Activated CD8-positive, alpha-beta T cell treated with anti-CD3 and anti-CD28 coated beads, Interleukin-2, amount 10 ng/mL, durations not matched to agents 7 days and 5 days (primary cell): ENCODE measurements at regions not wholly inside any gene's neighbourhood (a gene's known extent, or its start where the extent isn't known, plus 50 kb on each side); places are given as distances from the start of the nearest gene placed in this dataset.

Source experiments
- ATAC-seq: fragments of 150-1000 bp; cut with Tn5 transposase; one replicate; pipeline ENCODE4 v1.10.0; 2021; ENCODE audit warnings: moderate library complexity
- CTCF ChIA-PET: fragments of 350-600 bp; sonication (Branson Sonifier 250); formaldehyde crosslinking; loops from one replicate; lab custom pipeline; 2021; ENCODE audit warnings: antibody characterized with exemption; lab: Charles Lee
- POLR2A ChIA-PET: fragments of 350-600 bp; sonication (Branson Sonifier 250); formaldehyde crosslinking; loops from one replicate; lab custom pipeline; 2021; ENCODE audit warnings: antibody characterized with exemption; lab: Charles Lee
- DNase-seq: peaks from one replicate; pipeline ENCODE4 v3.0.0-alpha.2; 2020
- H3K27ac Mint-ChIP-seq: one replicate; pipeline ENCODE4 v1.8.0; 2021; ENCODE audit warnings: mild to moderate bottlenecking, mixed read lengths
- H3K27me3 Mint-ChIP-seq: one replicate; pipeline ENCODE4 v1.8.0; 2021; ENCODE audit warnings: low read depth, mixed read lengths
- H3K36me3 Mint-ChIP-seq: one replicate; pipeline ENCODE4 v1.8.0; 2021; ENCODE audit warnings: low read depth, mixed read lengths
- H3K4me1 Mint-ChIP-seq: one replicate; pipeline ENCODE4 v1.8.0; 2021; ENCODE audit warnings: low read depth, mixed read lengths
- H3K4me3 Mint-ChIP-seq: one replicate; pipeline ENCODE4 v1.8.0; 2021; ENCODE audit warnings: mild to moderate bottlenecking, mixed read lengths
- H3K9me3 Mint-ChIP-seq: one replicate; pipeline ENCODE4 v1.8.0; 2022; ENCODE audit warnings: mixed read lengths; ENCODE audit not compliant: insufficient read depth

GRCh38 chr11:112554586-112554985 lies 293.9 kb upstream of the PLET1 start:
- DNase-seq (no peak), ATAC-seq (no peak)
- Mint-ChIP-seq H3K9me3 (no peaks in the 10 kb centered on the region), H3K4me1 (no peaks in the 10 kb centered on the region), H3K27me3 (peaks cover 2% of the 10 kb centered on the region), H3K27ac (no peak overlapping the region), H3K36me3 (no peaks in the 10 kb centered on the region), H3K4me3 (no peak overlapping the region)
- ChIA-PET CTCF (interaction anchor here (0.6 to 3.7 kb wide), 8 partner anchors 9 to 422 kb away, joined by 3 to 24 read pairs (median 8); no protein-coding TSS in a partner anchor), POLR2A (no interaction called here)

- H3K27ac Mint-ChIP-seq = peak overlapping the region; percentile 37
- no peaks in the 10 kb centered on the region for H3K36me3 Mint-ChIP-seq
- H3K27me3 Mint-ChIP-seq = peaks cover 2% of the 10 kb centered on the region
- H3K9me3 Mint-ChIP-seq = no peaks in the 10 kb centered on the region
- no peaks in the 10 kb centered on the region for H3K4me1 Mint-ChIP-seq
- peak; percentile 66 for DNase-seq
- ChIA-PET CTCF (interaction anchor here (0.6 to 3.7 kb wide), 20 partner anchors 8 to 336 kb away, joined by 3 to 24 read pairs (median 4); no protein-coding TSS in a partner anchor), POLR2A (no interaction called here)
- peak; percentile 76 for ATAC-seq
- no peak overlapping the region for H3K4me3 Mint-ChIP-seq
These were observed 295.1 kb upstream of the PLET1 start for GRCh38 chr11:112555491-112556364.

GRCh38 chr11:112558691-112559090 lies 298.0 kb upstream of the PLET1 start:
- DNase-seq (no peak), ATAC-seq (no peak)
- H3K36me3 Mint-ChIP-seq = no peaks in the 10 kb centered on the region
- ChIA-PET CTCF (no interaction called here), POLR2A (no interaction called here)
- no peak overlapping the region for H3K27ac Mint-ChIP-seq
- H3K4me3 Mint-ChIP-seq = no peak overlapping the region
- no peaks in the 10 kb centered on the region for H3K4me1 Mint-ChIP-seq
- no peaks in the 10 kb centered on the region for H3K9me3 Mint-ChIP-seq
- H3K27me3 Mint-ChIP-seq = peaks cover 2% of the 10 kb centered on the region

- no peaks in the 10 kb centered on the region for H3K9me3 Mint-ChIP-seq
- ChIA-PET POLR2A (no interaction called here), CTCF (interaction anchor here (1.2 kb wide), 1 partner anchor 8 kb away, joined by 3 read pairs; no protein-coding TSS in a partner anchor)
- H3K27me3 Mint-ChIP-seq = peaks cover 3% of the 10 kb centered on the region
- no peak overlapping the region for H3K4me3 Mint-ChIP-seq
- no peaks in the 10 kb centered on the region for H3K36me3 Mint-ChIP-seq
- ATAC-seq (no peak), DNase-seq (no peak)
- no peak overlapping the region for H3K27ac Mint-ChIP-seq
- H3K4me1 Mint-ChIP-seq = no peaks in the 10 kb centered on the region
These were observed 303.1 kb upstream of the PLET1 start for GRCh38 chr11:112563808-112564207.

- no peak overlapping the region for H3K4me3 Mint-ChIP-seq
- DNase-seq = no peak
- no peak for ATAC-seq
- no peaks in the 10 kb centered on the region for H3K9me3 Mint-ChIP-seq
- H3K27ac Mint-ChIP-seq = no peak overlapping the region
- POLR2A ChIA-PET = no interaction called here
- CTCF ChIA-PET = interaction anchor here (0.7 to 1.4 kb wide), 3 partner anchors 8 to 762 kb away, joined by 3 to 6 read pairs (median 3); no protein-coding TSS in a partner anchor
- no peaks in the 10 kb centered on the region for H3K36me3 Mint-ChIP-seq
- no peaks in the 10 kb centered on the region for H3K4me1 Mint-ChIP-seq
- H3K27me3 Mint-ChIP-seq = peaks cover 8% of the 10 kb centered on the region
These were observed 303.7 kb upstream of the PLET1 start for GRCh38 chr11:112564228-112564955.

GRCh38 chr11:112565551-112565950 lies 304.9 kb upstream of the PLET1 start:
- peaks cover 10% of the 10 kb centered on the region for H3K27me3 Mint-ChIP-seq
- CTCF ChIA-PET = interaction anchor here (1.0 to 1.4 kb wide), 2 partner anchors 10 to 22 kb away, joined by 4 to 6 read pairs; no protein-coding TSS in a partner anchor
- DNase-seq = no peak
- no peaks in the 10 kb centered on the region for H3K36me3 Mint-ChIP-seq
- H3K27ac Mint-ChIP-seq = no peak overlapping the region
- no peak for ATAC-seq
- no peaks in the 10 kb centered on the region for H3K9me3 Mint-ChIP-seq
- no peaks in the 10 kb centered on the region for H3K4me1 Mint-ChIP-seq
- POLR2A ChIA-PET = no interaction called here
- no peak overlapping the region for H3K4me3 Mint-ChIP-seq

- no peak for DNase-seq
- Mint-ChIP-seq H3K4me1 (no peaks in the 10 kb centered on the region), H3K27ac (no peak overlapping the region), H3K4me3 (no peak overlapping the region), H3K9me3 (no peaks in the 10 kb centered on the region), H3K27me3 (peaks cover 10% of the 10 kb centered on the region), H3K36me3 (no peaks in the 10 kb centered on the region)
- no peak for ATAC-seq
- ChIA-PET POLR2A (no interaction called here), CTCF (no interaction called here)
These were observed 305.5 kb upstream of the PLET1 start for GRCh38 chr11:112566124-112566523.

GRCh38 chr11:112570333-112570732 lies 309.7 kb upstream of the PLET1 start:
- no peak overlapping the region for H3K4me3 Mint-ChIP-seq
- no peak for DNase-seq
- ChIA-PET POLR2A (interaction anchor here (0.6 kb wide), 1 partner anchor 457 kb away, joined by 3 read pairs; no protein-coding TSS in a partner anchor), CTCF (interaction anchor here (1.1 to 1.2 kb wide), 2 partner anchors 18 to 719 kb away, joined by 3 to 5 read pairs; no protein-coding TSS in a partner anchor)
- H3K9me3 Mint-ChIP-seq = no peaks in the 10 kb centered on the region
- H3K27me3 Mint-ChIP-seq = peaks cover 14% of the 10 kb centered on the region
- H3K36me3 Mint-ChIP-seq = no peaks in the 10 kb centered on the region
- no peaks in the 10 kb centered on the region for H3K4me1 Mint-ChIP-seq
- H3K27ac Mint-ChIP-seq = no peak overlapping the region
- ATAC-seq = no peak

- no peak for ATAC-seq
- ChIA-PET CTCF (interaction anchor here (2.5 kb wide), 1 partner anchor 9 kb away, joined by 9 read pairs; no protein-coding TSS in a partner anchor), POLR2A (no interaction called here)
- Mint-ChIP-seq H3K36me3 (no peaks in the 10 kb centered on the region), H3K4me3 (no peak overlapping the region), H3K27ac (no peak overlapping the region), H3K9me3 (no peaks in the 10 kb centered on the region), H3K4me1 (no peaks in the 10 kb centered on the region), H3K27me3 (peaks cover 4% of the 10 kb centered on the region)
- no peak for DNase-seq
These were observed 318.6 kb upstream of the PLET1 start for GRCh38 chr11:112579282-112579681.

- no peak overlapping the region for H3K4me3 Mint-ChIP-seq
- no peak for ATAC-seq
- no peak overlapping the region for H3K27ac Mint-ChIP-seq
- peaks cover 11% of the 10 kb centered on the region for H3K27me3 Mint-ChIP-seq
- ChIA-PET CTCF (interaction anchor here (0.8 to 1.4 kb wide), 2 partner anchors 709 to 723 kb away, joined by 3 read pairs; no protein-coding TSS in a partner anchor), POLR2A (no interaction called here)
- DNase-seq = no peak
- H3K4me1 Mint-ChIP-seq = no peaks in the 10 kb centered on the region
- H3K36me3 Mint-ChIP-seq = no peaks in the 10 kb centered on the region
- H3K9me3 Mint-ChIP-seq = no peaks in the 10 kb centered on the region
These were observed 320.2 kb upstream of the PLET1 start for GRCh38 chr11:112580864-112581263.

GRCh38 chr11:112581747-112582146 lies 321.1 kb upstream of the PLET1 start:
- ATAC-seq (no peak), DNase-seq (no peak)
- H3K9me3 Mint-ChIP-seq = no peaks in the 10 kb centered on the region
- CTCF ChIA-PET = interaction anchor here (0.8 to 1.4 kb wide), 2 partner anchors 708 to 722 kb away, joined by 3 read pairs; no protein-coding TSS in a partner anchor
- POLR2A ChIA-PET = no interaction called here
- H3K27me3 Mint-ChIP-seq = peaks cover 14% of the 10 kb centered on the region
- H3K4me3 Mint-ChIP-seq = no peak overlapping the region
- no peaks in the 10 kb centered on the region for H3K36me3 Mint-ChIP-seq
- no peak overlapping the region for H3K27ac Mint-ChIP-seq
- no peaks in the 10 kb centered on the region for H3K4me1 Mint-ChIP-seq
